ENCODE measurements at regions not wholly inside any gene's neighbourhood (a gene's known extent, or its start where the extent isn't known, plus 50 kb on each side); places are given as distances from the start of the nearest gene placed in this dataset.

GRCh38 chr13:112209266-112209665 is 142.3 kb downstream of the SOX1 start:
- WGBS (ENCODE audit: insufficient coverage), result 84% methylated on average over 11 of the region's 12 CpGs

GRCh38 chr13:112209711-112210110 is 142.8 kb downstream of the SOX1 start:
- Histone ChIP-seq H3K4me3 (ENCODE audit: low read length) (no peak overlapping the region), H3K4me1 (ENCODE audit: control insufficient read depth, insufficient read depth, low read length) (no peaks in the 10 kb centered on the region), H3K9me3 (replicated peaks; ENCODE audit: control insufficient read depth, low read depth, low read length) (no peaks in the 10 kb centered on the region), H3K27me3 (ENCODE audit: control insufficient read depth, insufficient read depth, low read length) (peaks cover 34% of the 10 kb centered on the region), H3K27ac (ENCODE audit: low read length) (no peak overlapping the region), H3K36me3 (ENCODE audit: control insufficient read depth, insufficient read depth, low read length) (no peaks in the 10 kb centered on the region)
- DNase-seq, result no peak
- WGBS (ENCODE audit: insufficient coverage), result 88% methylated on average over 4 of the region's 9 CpGs

More at GRCh38 chr13:112209266-112209665, 142.3 kb downstream of the SOX1 start:
- H3K27ac ChIP-seq (ENCODE audit: low read length), result no peak overlapping the region
- no peaks in the 10 kb centered on the region for H3K9me3 ChIP-seq (replicated peaks; ENCODE audit: control insufficient read depth, low read depth, low read length)
- H3K36me3 ChIP-seq (ENCODE audit: control insufficient read depth, insufficient read depth, low read length), result no peaks in the 10 kb centered on the region
- DNase-seq, result no peak
- H3K4me1 ChIP-seq (ENCODE audit: control insufficient read depth, insufficient read depth, low read length), result no peaks in the 10 kb centered on the region
- H3K4me3 ChIP-seq (ENCODE audit: low read length), result no peak overlapping the region
- peaks cover 39% of the 10 kb centered on the region for H3K27me3 ChIP-seq (ENCODE audit: control insufficient read depth, insufficient read depth, low read length)

GRCh38 chr13:112210371-112210770 is 143.4 kb downstream of the SOX1 start:
- WGBS (ENCODE audit: insufficient coverage), result 47% methylated on average over 10 of the region's 11 CpGs
- H3K36me3 ChIP-seq (ENCODE audit: control insufficient read depth, insufficient read depth, low read length), result no peaks in the 10 kb centered on the region
- no peak for DNase-seq
- peaks cover 28% of the 10 kb centered on the region for H3K27me3 ChIP-seq (ENCODE audit: control insufficient read depth, insufficient read depth, low read length)
- H3K27ac ChIP-seq (ENCODE audit: low read length), result no peak overlapping the region
- no peaks in the 10 kb centered on the region for H3K9me3 ChIP-seq (replicated peaks; ENCODE audit: control insufficient read depth, low read depth, low read length)
- H3K4me1 ChIP-seq (ENCODE audit: control insufficient read depth, insufficient read depth, low read length), result no peaks in the 10 kb centered on the region
- no peak overlapping the region for H3K4me3 ChIP-seq (ENCODE audit: low read length)

GRCh38 chr13:112212533-112212932 is 145.6 kb downstream of the SOX1 start:
- no peak for DNase-seq
- H3K4me1 ChIP-seq (ENCODE audit: control insufficient read depth, insufficient read depth, low read length), result no peaks in the 10 kb centered on the region
- H3K4me3 ChIP-seq (ENCODE audit: low read length), result no peak overlapping the region
- no peaks in the 10 kb centered on the region for H3K36me3 ChIP-seq (ENCODE audit: control insufficient read depth, insufficient read depth, low read length)
- peaks cover 17% of the 10 kb centered on the region for H3K27me3 ChIP-seq (ENCODE audit: control insufficient read depth, insufficient read depth, low read length)
- H3K27ac ChIP-seq (ENCODE audit: low read length), result no peak overlapping the region
- no peaks in the 10 kb centered on the region for H3K9me3 ChIP-seq (replicated peaks; ENCODE audit: control insufficient read depth, low read depth, low read length)
- no CpG with 5 or more reads among the region's 5 CpGs for WGBS (ENCODE audit: insufficient coverage)

- WGBS (ENCODE audit: insufficient coverage), result 73% methylated on average over 22 of the region's 24 CpGs
- DNase-seq, result no peak
- H3K4me3 ChIP-seq (ENCODE audit: low read length), result no peak overlapping the region
- no peaks in the 10 kb centered on the region for H3K36me3 ChIP-seq (ENCODE audit: control insufficient read depth, insufficient read depth, low read length)
- H3K9me3 ChIP-seq (replicated peaks; ENCODE audit: control insufficient read depth, low read depth, low read length), result no peaks in the 10 kb centered on the region
- no peak overlapping the region for H3K27ac ChIP-seq (ENCODE audit: low read length)
- H3K4me1 ChIP-seq (ENCODE audit: control insufficient read depth, insufficient read depth, low read length), result no peaks in the 10 kb centered on the region
- peaks cover 12% of the 10 kb centered on the region for H3K27me3 ChIP-seq (ENCODE audit: control insufficient read depth, insufficient read depth, low read length)
Measured at GRCh38 chr13:112213467-112214255, 146.7 kb downstream of the SOX1 start.

GRCh38 chr13:112215871-112216270 is 148.9 kb downstream of the SOX1 start:
- Histone ChIP-seq H3K4me3 (ENCODE audit: low read length) (no peak overlapping the region), H3K36me3 (ENCODE audit: control insufficient read depth, insufficient read depth, low read length) (no peaks in the 10 kb centered on the region), H3K27me3 (ENCODE audit: control insufficient read depth, insufficient read depth, low read length) (peaks cover 15% of the 10 kb centered on the region), H3K27ac (ENCODE audit: low read length) (no peak overlapping the region), H3K4me1 (ENCODE audit: control insufficient read depth, insufficient read depth, low read length) (no peaks in the 10 kb centered on the region), H3K9me3 (replicated peaks; ENCODE audit: control insufficient read depth, low read depth, low read length) (no peaks in the 10 kb centered on the region)
- WGBS (ENCODE audit: insufficient coverage), result 76% methylated on average over 18 of the region's 19 CpGs
- no peak for DNase-seq

GRCh38 chr13:112217431-112217830 is 150.5 kb downstream of the SOX1 start:
- 87% methylated on average over 7 of the region's 7 CpGs for WGBS (ENCODE audit: insufficient coverage)
- H3K36me3 ChIP-seq (ENCODE audit: control insufficient read depth, insufficient read depth, low read length), result no peaks in the 10 kb centered on the region
- H3K4me1 ChIP-seq (ENCODE audit: control insufficient read depth, insufficient read depth, low read length), result no peaks in the 10 kb centered on the region
- H3K4me3 ChIP-seq (ENCODE audit: low read length), result no peak overlapping the region
- H3K27me3 ChIP-seq (ENCODE audit: control insufficient read depth, insufficient read depth, low read length), result peaks cover 17% of the 10 kb centered on the region
- H3K9me3 ChIP-seq (replicated peaks; ENCODE audit: control insufficient read depth, low read depth, low read length), result no peaks in the 10 kb centered on the region
- DNase-seq, result no peak
- no peak overlapping the region for H3K27ac ChIP-seq (ENCODE audit: low read length)

- Histone ChIP-seq H3K4me1 (ENCODE audit: control insufficient read depth, insufficient read depth, low read length) (no peaks in the 10 kb centered on the region), H3K4me3 (ENCODE audit: low read length) (no peak overlapping the region), H3K9me3 (replicated peaks; ENCODE audit: control insufficient read depth, low read depth, low read length) (no peaks in the 10 kb centered on the region), H3K36me3 (ENCODE audit: control insufficient read depth, insufficient read depth, low read length) (no peaks in the 10 kb centered on the region), H3K27me3 (ENCODE audit: control insufficient read depth, insufficient read depth, low read length) (peaks cover 17% of the 10 kb centered on the region), H3K27ac (ENCODE audit: low read length) (no peak overlapping the region)
- 58% methylated on average over 2 of the region's 6 CpGs for WGBS (ENCODE audit: insufficient coverage)
- no peak for DNase-seq
Measured at GRCh38 chr13:112218416-112218815, 151.5 kb downstream of the SOX1 start.

GRCh38 chr13:112219740-112220139 is 152.8 kb downstream of the SOX1 start:
- no peaks in the 10 kb centered on the region for H3K36me3 ChIP-seq (ENCODE audit: control insufficient read depth, insufficient read depth, low read length)
- H3K9me3 ChIP-seq (replicated peaks; ENCODE audit: control insufficient read depth, low read depth, low read length), result no peaks in the 10 kb centered on the region
- H3K27ac ChIP-seq (ENCODE audit: low read length), result no peak overlapping the region
- peaks cover 17% of the 10 kb centered on the region for H3K27me3 ChIP-seq (ENCODE audit: control insufficient read depth, insufficient read depth, low read length)
- no peak for DNase-seq
- no peaks in the 10 kb centered on the region for H3K4me1 ChIP-seq (ENCODE audit: control insufficient read depth, insufficient read depth, low read length)
- no peak overlapping the region for H3K4me3 ChIP-seq (ENCODE audit: low read length)
- WGBS (ENCODE audit: insufficient coverage), result 60% methylated on average over 2 of the region's 8 CpGs

GRCh38 chr13:112220296-112220875 is 153.4 kb downstream of the SOX1 start:
- H3K4me1 ChIP-seq (ENCODE audit: control insufficient read depth, insufficient read depth, low read length), result no peaks in the 10 kb centered on the region
- no peaks in the 10 kb centered on the region for H3K9me3 ChIP-seq (replicated peaks; ENCODE audit: control insufficient read depth, low read depth, low read length)
- 55% methylated on average over 11 of the region's 15 CpGs for WGBS (ENCODE audit: insufficient coverage)
- H3K27ac ChIP-seq (ENCODE audit: low read length), result no peak overlapping the region
- no peak for DNase-seq
- peaks cover 17% of the 10 kb centered on the region for H3K27me3 ChIP-seq (ENCODE audit: control insufficient read depth, insufficient read depth, low read length)
- H3K4me3 ChIP-seq (ENCODE audit: low read length), result no peak overlapping the region
- no peaks in the 10 kb centered on the region for H3K36me3 ChIP-seq (ENCODE audit: control insufficient read depth, insufficient read depth, low read length)
